Hematopoietic multipotent progenitor cell treated with erythropoietin and hydrocortisone succinate and interleukin-3 and kit ligand, for 15 days (in vitro differentiated cells): ENCODE measurements at regions not wholly inside any gene's neighbourhood (a gene's known extent, or its start where the extent isn't known, plus 50 kb on each side); places are given as distances from the start of the nearest gene placed in this dataset.
"Not testable (repeated sequence)": the region's sequence is repeated elsewhere in the genome, so short reads cannot be mapped to it uniquely, and the experiment has no call there.

Source experiments
- DNase-seq: peaks from one replicate; pipeline ENCODE4 v3.0.0-alpha.2; 2015; ENCODE audit warnings: low spot score

GRCh38 chr1:228992044-228992443 lies 256.8 kb downstream of the RHOU start:
- no peak for DNase-seq

GRCh38 chr1:228992907-228993535 lies 257.7 kb downstream of the RHOU start:
- no peak for DNase-seq

GRCh38 chr1:228994676-228995594 lies 259.7 kb downstream of the RHOU start:
- DNase-seq, result no peak

GRCh38 chr1:228996281-228996680 lies 261.0 kb downstream of the RHOU start:
- DNase-seq, result no peak

GRCh38 chr1:228997721-228998144 lies 262.5 kb downstream of the RHOU start:
- DNase-seq, result no peak

- DNase-seq, result no peak
Measured at GRCh38 chr1:228998179-228998578, 262.9 kb downstream of the RHOU start.

- no peak for DNase-seq
Measured at GRCh38 chr1:228999446-229000170, 264.3 kb downstream of the RHOU start.

GRCh38 chr1:229000187-229000586 lies 264.9 kb downstream of the RHOU start:
- no peak for DNase-seq

GRCh38 chr1:229001467-229002011 lies 266.3 kb downstream of the RHOU start:
- no peak for DNase-seq

GRCh38 chr1:229002037-229002436 lies 266.8 kb downstream of the RHOU start:
- no peak for DNase-seq

GRCh38 chr1:229002451-229002960 lies 267.2 kb downstream of the RHOU start:
- DNase-seq, result no peak

- DNase-seq, result peak; percentile 51
Measured at GRCh38 chr1:229003233-229004031, 267.5 kb upstream of the RAB4A start.

- DNase-seq, result peak; percentile 69
Measured at GRCh38 chr1:229004066-229004833, 266.7 kb upstream of the RAB4A start.

- no peak for DNase-seq
Measured at GRCh38 chr1:229005097-229005496, 265.8 kb upstream of the RAB4A start.

GRCh38 chr1:229005556-229005955 lies 265.4 kb upstream of the RAB4A start:
- no peak for DNase-seq

- no peak for DNase-seq
Measured at GRCh38 chr1:229006121-229006870, 264.6 kb upstream of the RAB4A start.

GRCh38 chr1:229007167-229007566 lies 263.7 kb upstream of the RAB4A start:
- DNase-seq, result no peak

GRCh38 chr1:229007701-229008100 lies 263.2 kb upstream of the RAB4A start:
- DNase-seq, result no peak

- DNase-seq, result not testable (repeated sequence)
Measured at GRCh38 chr1:229008347-229008746, 262.6 kb upstream of the RAB4A start.

- DNase-seq, result no peak
Measured at GRCh38 chr1:229011022-229011421, 259.9 kb upstream of the RAB4A start.
